NCI-H2107 treated with DMSO at 0.1 percent for 48 hours (cell line): ENCODE measurements at regions not wholly inside any gene's neighbourhood (a gene's known extent, or its start where the extent isn't known, plus 50 kb on each side); places are given as distances from the start of the nearest gene placed in this dataset.

Source experiments
- DNase-seq: peaks from one replicate; lab custom pipeline; 2025; ENCODE audit not compliant: unreplicated experiment; lab: John Stamatoyannopoulos, UW

- no peak for DNase-seq
These were observed 103.5 kb downstream of the SNX18 start for GRCh38 chr5:54621048-54621447.

GRCh38 chr5:54620141-54620933 lies 102.8 kb downstream of the SNX18 start:
- DNase-seq: no peak

GRCh38 chr5:54619731-54620130 lies 102.2 kb downstream of the SNX18 start:
- DNase-seq: no peak

GRCh38 chr5:54616518-54617220 lies 99.1 kb downstream of the SNX18 start:
- DNase-seq: no peak

- DNase-seq: no peak
These were observed 98.5 kb downstream of the SNX18 start for GRCh38 chr5:54616031-54616430.

GRCh38 chr5:54615381-54615780 lies 97.8 kb downstream of the SNX18 start:
- no peak for DNase-seq

GRCh38 chr5:54612711-54613110 lies 95.2 kb downstream of the SNX18 start:
- DNase-seq: no peak

GRCh38 chr5:54611290-54611951 lies 93.9 kb downstream of the SNX18 start:
- no peak for DNase-seq

- no peak for DNase-seq
These were observed 92.8 kb downstream of the SNX18 start for GRCh38 chr5:54610197-54610944.

GRCh38 chr5:54608423-54609085 lies 91.0 kb downstream of the SNX18 start:
- no peak for DNase-seq

GRCh38 chr5:54607006-54607405 lies 89.4 kb downstream of the SNX18 start:
- no peak for DNase-seq

- no peak for DNase-seq
These were observed 85.8 kb downstream of the SNX18 start for GRCh38 chr5:54603372-54603771.

GRCh38 chr5:54602475-54602874 lies 84.9 kb downstream of the SNX18 start:
- no peak for DNase-seq

GRCh38 chr5:54601411-54602230 lies 84.1 kb downstream of the SNX18 start:
- DNase-seq: no peak
